ENCODE measurements at regions not wholly inside any gene's neighbourhood (a gene's known extent, or its start where the extent isn't known, plus 50 kb on each side); places are given as distances from the start of the nearest gene placed in this dataset.

DNA sequence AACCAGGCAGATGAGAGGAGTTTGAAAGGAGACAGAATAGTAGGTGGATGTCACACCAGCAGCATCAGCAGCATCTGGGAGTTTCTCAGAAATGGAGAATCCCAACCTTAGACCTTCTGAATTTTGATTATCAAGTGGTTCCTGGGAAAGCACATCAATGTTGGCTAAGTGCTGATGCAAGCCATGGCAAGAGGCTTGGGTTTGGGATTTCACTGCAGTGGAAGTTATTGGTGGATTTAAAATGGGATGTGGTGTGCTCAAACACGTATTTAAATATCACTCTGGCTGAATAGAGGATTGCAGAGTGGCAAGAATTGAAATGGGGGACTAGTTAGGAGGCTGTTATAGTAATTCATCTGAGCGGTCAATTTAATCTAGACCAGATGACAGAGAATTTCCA is 387.8 kb upstream of the WWC1 start:
- no peak overlapping the region for H3K4me3 ChIP-seq (ENCODE audit: low read depth, low read length)
- TF ChIP-seq, protein P1, sequence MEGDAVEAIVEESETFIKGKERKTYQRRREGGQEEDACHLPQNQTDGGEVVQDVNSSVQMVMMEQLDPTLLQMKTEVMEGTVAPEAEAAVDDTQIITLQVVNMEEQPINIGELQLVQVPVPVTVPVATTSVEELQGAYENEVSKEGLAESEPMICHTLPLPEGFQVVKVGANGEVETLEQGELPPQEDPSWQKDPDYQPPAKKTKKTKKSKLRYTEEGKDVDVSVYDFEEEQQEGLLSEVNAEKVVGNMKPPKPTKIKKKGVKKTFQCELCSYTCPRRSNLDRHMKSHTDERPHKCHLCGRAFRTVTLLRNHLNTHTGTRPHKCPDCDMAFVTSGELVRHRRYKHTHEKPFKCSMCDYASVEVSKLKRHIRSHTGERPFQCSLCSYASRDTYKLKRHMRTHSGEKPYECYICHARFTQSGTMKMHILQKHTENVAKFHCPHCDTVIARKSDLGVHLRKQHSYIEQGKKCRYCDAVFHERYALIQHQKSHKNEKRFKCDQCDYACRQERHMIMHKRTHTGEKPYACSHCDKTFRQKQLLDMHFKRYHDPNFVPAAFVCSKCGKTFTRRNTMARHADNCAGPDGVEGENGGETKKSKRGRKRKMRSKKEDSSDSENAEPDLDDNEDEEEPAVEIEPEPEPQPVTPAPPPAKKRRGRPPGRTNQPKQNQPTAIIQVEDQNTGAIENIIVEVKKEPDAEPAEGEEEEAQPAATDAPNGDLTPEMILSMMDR (IDR thresholded peaks at IDR 0.05; ENCODE audit: insufficient read depth, low read length) = no peak
- DNase-seq (ENCODE audit: low read depth) = peak; percentile 14

DNA sequence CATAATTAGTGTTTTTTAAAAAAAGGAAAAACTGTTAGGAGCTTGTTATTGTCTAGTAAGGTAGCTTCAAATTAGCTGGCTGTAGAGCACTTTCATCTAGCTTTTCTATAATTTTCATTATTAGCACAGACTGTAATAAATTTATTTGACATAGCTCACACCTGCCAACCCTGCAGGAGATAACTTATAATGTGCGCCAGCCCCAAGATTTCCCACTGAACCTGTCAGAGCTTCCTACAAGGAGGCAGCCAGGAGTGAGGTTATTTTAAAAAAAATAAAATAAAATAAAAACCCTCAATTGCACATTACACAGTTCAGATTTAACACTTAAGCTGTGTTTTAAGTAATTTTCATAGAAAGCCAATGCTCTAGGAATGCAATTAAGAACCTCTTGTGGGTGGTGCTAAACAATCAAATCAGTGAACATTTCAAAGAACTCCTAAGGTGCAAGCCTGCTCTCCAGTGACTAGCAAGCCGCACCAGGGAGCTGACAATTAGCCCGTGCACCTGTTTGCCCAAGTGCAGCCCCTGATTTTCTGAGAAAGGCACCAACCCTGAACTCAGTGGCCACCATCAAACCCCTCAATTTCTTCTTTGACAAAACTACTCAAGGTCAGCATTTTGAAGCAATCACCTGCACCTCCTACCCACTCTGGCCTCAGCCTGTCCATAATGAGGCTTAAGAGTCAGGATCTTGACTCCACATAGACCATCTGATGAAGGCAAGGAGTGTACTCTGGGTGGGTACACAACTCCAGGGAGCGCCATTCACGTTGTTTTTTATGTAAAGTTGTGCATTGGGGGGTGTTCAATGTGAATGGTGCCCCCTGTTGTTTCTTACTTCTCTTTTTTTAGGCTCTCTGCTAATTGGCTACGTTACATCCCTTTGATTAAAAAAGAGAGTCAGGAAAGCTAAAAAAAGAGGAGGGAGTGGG is 385.3 kb upstream of the WWC1 start:
- DNase-seq (ENCODE audit: low read depth) = no peak
- TF ChIP-seq, protein P1 (IDR thresholded peaks at IDR 0.05; ENCODE audit: insufficient read depth, low read length) = no peak
- no peak overlapping the region for H3K4me3 ChIP-seq (ENCODE audit: low read depth, low read length)

DNA sequence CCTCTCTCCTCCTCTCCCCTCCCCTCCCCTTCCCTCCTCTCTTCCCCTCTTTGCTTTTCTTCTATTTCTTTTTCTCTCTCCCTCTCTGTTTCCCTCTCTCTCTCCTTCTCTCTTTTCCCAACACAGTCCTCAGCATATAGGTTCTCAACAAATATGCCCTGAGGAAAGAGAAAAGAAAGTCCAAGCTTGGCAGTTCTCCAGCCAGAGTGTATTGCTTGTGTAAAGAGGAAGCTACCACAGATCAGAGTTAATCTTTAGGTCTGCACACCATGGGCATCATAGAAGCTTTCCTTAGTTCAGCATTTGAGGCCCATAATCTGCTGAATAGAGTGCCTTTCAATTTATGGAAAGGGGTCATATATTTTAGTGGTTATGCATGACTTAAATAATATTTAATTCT is 382.8 kb upstream of the WWC1 start:
- TF ChIP-seq, protein P1 (IDR thresholded peaks at IDR 0.05; ENCODE audit: insufficient read depth, low read length) = no peak
- DNase-seq (ENCODE audit: low read depth) = no peak
- no peak overlapping the region for H3K4me3 ChIP-seq (ENCODE audit: low read depth, low read length)

DNA sequence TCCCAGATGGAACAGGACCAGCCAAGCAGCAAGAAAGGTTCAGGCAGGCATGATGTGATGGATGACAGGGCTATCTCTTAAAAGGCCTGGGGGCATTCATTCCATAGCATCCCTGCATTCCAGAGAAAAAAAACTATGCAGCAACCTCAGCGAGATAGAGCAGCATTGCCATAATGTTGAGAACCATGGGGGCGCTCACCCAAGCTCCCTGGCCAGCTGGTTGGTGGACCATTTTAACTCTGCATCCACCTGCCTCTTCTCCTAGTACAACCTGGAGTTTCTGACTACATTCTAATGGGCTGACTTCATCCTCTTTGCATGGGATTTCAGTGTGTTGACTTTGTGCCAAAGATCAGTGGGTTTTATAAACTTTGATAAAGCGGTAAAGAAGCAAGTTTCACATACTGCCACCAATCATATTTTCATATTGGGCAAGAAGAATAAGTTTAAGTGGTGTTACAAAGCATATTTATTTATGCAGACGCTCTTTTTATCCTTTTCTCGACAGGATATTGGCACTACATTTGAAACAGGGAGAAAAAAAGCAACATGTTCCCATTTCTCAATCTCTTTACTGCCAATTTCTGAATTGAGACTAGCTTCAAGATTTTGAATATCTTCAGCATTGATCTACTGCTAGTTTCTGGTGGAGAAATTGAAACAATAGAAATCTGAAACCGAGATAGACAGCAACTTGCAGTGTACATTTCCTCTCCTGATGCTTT is 378.3 kb upstream of the WWC1 start:
- TF ChIP-seq, protein P1 (IDR thresholded peaks at IDR 0.05; ENCODE audit: insufficient read depth, low read length) = no peak
- H3K4me3 ChIP-seq (ENCODE audit: low read depth, low read length) = no peak overlapping the region
- peak; percentile 10 for DNase-seq (ENCODE audit: low read depth)

DNA sequence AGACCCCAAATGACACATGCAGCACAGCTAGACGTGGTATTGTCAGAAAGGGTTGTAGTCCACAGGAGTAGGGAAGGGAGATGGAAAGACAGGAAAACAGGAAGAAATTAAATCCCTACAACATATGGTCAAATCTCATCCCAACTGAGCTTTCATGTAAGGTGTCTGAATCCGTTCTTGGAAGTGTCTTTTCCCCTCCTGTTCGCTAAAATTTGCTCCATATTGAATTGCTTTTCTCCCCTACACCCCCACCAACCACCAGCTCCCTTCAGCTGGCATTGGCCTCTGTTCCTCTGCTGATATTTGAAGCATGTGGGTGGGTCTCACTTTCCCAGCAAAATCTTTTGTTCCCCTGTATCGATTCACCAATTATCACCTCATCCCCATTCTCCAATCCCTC is 376.2 kb upstream of the WWC1 start:
- no peak for DNase-seq (ENCODE audit: low read depth)
- no peak overlapping the region for H3K4me3 ChIP-seq (ENCODE audit: low read depth, low read length)
- TF ChIP-seq, protein P1 (IDR thresholded peaks at IDR 0.05; ENCODE audit: insufficient read depth, low read length) = no peak

DNA sequence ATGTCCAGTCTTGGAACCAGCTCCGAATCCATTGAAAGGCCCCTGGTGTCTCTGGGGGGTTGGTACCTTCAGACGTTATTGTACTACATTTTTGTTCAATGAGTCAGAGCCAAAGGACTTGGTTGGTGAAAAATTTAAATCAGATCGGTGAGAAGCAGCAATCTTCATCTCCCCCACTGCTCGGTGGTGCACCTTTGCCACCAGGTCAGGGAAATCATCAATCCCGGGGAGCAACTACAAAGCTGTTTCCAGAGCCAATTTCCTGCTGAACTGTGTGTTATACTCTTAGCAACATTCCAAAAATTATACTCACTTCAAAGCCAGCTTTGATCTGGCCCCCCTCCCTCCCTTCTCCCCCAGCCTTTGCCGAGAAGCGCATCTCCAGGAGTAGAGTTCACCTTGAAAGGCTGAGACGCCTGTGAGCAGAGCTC is 375.2 kb upstream of the WWC1 start:
- DNase-seq (ENCODE audit: low read depth) = no peak
- H3K4me3 ChIP-seq (ENCODE audit: low read depth, low read length) = no peak overlapping the region
- TF ChIP-seq, protein P1 (IDR thresholded peaks at IDR 0.05; ENCODE audit: insufficient read depth, low read length) = no peak
